MCF 10A (cell line): ENCODE measurements at regions not wholly inside any gene's neighbourhood (a gene's known extent, or its start where the extent isn't known, plus 50 kb on each side); places are given as distances from the start of the nearest gene placed in this dataset.

ENCODE experiments used
- BruUV-seq: library from RNA; stranded (reverse); fragments of 400-500 nt; replicated peaks from 2 replicates; lab custom pipeline; 2021; lab: Mats Ljungman, UMichigan
- CTCF ChIA-PET: fragments of 300-600 bp; sonication (Branson Sonifier 250); formaldehyde crosslinking; extraction: SDS; loops from one replicate; lab custom pipeline; 2021; ENCODE audit warnings: antibody characterized with exemption, inconsistent platforms; lab: Yijun Ruan, JAX
- POLR2A ChIA-PET: fragments of 300-600, 350-650 bp; sonication (Branson Sonifier 250); formaldehyde crosslinking; extraction: SDS; loops from one replicate; lab custom pipeline; 2020; ENCODE audit warnings: antibody characterized with exemption, inconsistent platforms; lab: Yijun Ruan, JAX
- DNase-seq: peaks from one replicate; pipeline ENCODE4 v3.0.0-alpha.2; 2018; ENCODE audit not compliant: unreplicated experiment
- H3K27ac Mint-ChIP-seq: one replicate; pipeline ENCODE4 v1.8.0; 2022; ENCODE audit warnings: mild to moderate bottlenecking, low read depth, mixed read lengths; ENCODE audit not compliant: unreplicated experiment
- H3K27me3 Mint-ChIP-seq: one replicate; pipeline ENCODE4 v1.8.0; 2022; ENCODE audit warnings: mixed read lengths; ENCODE audit not compliant: insufficient read depth, unreplicated experiment
- H3K36me3 Mint-ChIP-seq: one replicate; pipeline ENCODE4 v1.8.0; 2022; ENCODE audit warnings: mild to moderate bottlenecking, moderate library complexity, mixed read lengths; ENCODE audit not compliant: insufficient read depth, unreplicated experiment
- H3K4me1 Mint-ChIP-seq: one replicate; pipeline ENCODE4 v1.8.0; 2022; ENCODE audit warnings: mixed read lengths; ENCODE audit not compliant: insufficient read depth, unreplicated experiment
- H3K4me3 Mint-ChIP-seq: one replicate; pipeline ENCODE4 v1.8.0; 2022; ENCODE audit warnings: mild to moderate bottlenecking, moderate library complexity, mixed read lengths; ENCODE audit not compliant: unreplicated experiment
- H3K9me3 Mint-ChIP-seq: one replicate; pipeline ENCODE4 v1.8.0; 2022; ENCODE audit warnings: mixed read lengths; ENCODE audit not compliant: unreplicated experiment
- CTCF ChIP-seq: fragments of 200-600 bp; IDR thresholded peaks from one replicate; pipeline ENCODE4 v1.8.0; 2022; ENCODE audit warnings: antibody characterized with exemption, mild to moderate bottlenecking; ENCODE audit not compliant: unreplicated experiment
- intact Hi-C: fragments of 100-400 bp; cut with micrococcal nuclease; formaldehyde crosslinking; loops from 2 replicates; pipeline ENCODE4 v1.14.1; 2022

- TF ChIP-seq CTCF, result no peak
- Mint-ChIP-seq H3K9me3 (peaks cover 25% of the 10 kb centered on the region), H3K27ac (no peak overlapping the region), H3K4me3 (no peak overlapping the region), H3K4me1 (no peaks in the 10 kb centered on the region), H3K36me3 (no peaks in the 10 kb centered on the region), H3K27me3 (no peaks in the 10 kb centered on the region)
- POLR2A ChIA-PET, result interaction anchor here (0.7 kb wide), 1 partner anchor 65 kb away, joined by 3 read pairs; no protein-coding TSS in a partner anchor
- CTCF ChIA-PET, result no interaction called here
- DNase-seq, result no peak
- no TSS peak for BruUV-seq
- intact Hi-C loops, result no loop called here
Observed at GRCh38 chr15:39014682-39015081, 450.1 kb upstream of the RASGRP1 start.

- no peak for DNase-seq
- POLR2A ChIA-PET, result no interaction called here
- intact Hi-C loops, result no loop called here
- TF ChIP-seq CTCF, result no peak
- CTCF ChIA-PET, result no interaction called here
- no peaks in the 10 kb centered on the region for H3K27me3 Mint-ChIP-seq
- no peak overlapping the region for H3K27ac Mint-ChIP-seq
- no peak overlapping the region for H3K4me3 Mint-ChIP-seq
- no TSS peak for BruUV-seq
- no peaks in the 10 kb centered on the region for H3K4me1 Mint-ChIP-seq
- peaks cover 5% of the 10 kb centered on the region for H3K9me3 Mint-ChIP-seq
- no peaks in the 10 kb centered on the region for H3K36me3 Mint-ChIP-seq
Observed at GRCh38 chr15:39016706-39017105, 452.1 kb upstream of the RASGRP1 start.

- H3K36me3 Mint-ChIP-seq, result no peaks in the 10 kb centered on the region
- H3K4me3 Mint-ChIP-seq, result no peak overlapping the region
- no TSS peak for BruUV-seq
- DNase-seq, result no peak
- ChIA-PET CTCF (interaction anchor here (1.6 kb wide), 1 partner anchor 59 kb away, joined by 6 read pairs; no protein-coding TSS in a partner anchor), POLR2A (interaction anchor here (1.2 kb wide), 1 partner anchor 10 kb away, joined by 3 read pairs; no protein-coding TSS in a partner anchor)
- H3K27me3 Mint-ChIP-seq, result no peaks in the 10 kb centered on the region
- intact Hi-C loops, result no loop called here
- no peak overlapping the region for H3K27ac Mint-ChIP-seq
- no peaks in the 10 kb centered on the region for H3K9me3 Mint-ChIP-seq
- TF ChIP-seq CTCF, result no peak
- no peaks in the 10 kb centered on the region for H3K4me1 Mint-ChIP-seq
Observed at GRCh38 chr15:39018966-39019365, 454.4 kb upstream of the RASGRP1 start.

- intact Hi-C loops, result no loop called here
- no peak for TF ChIP-seq CTCF
- Mint-ChIP-seq H3K27ac (no peak overlapping the region), H3K9me3 (no peaks in the 10 kb centered on the region), H3K4me1 (no peaks in the 10 kb centered on the region), H3K36me3 (no peaks in the 10 kb centered on the region), H3K27me3 (no peaks in the 10 kb centered on the region), H3K4me3 (no peak overlapping the region)
- BruUV-seq, result no TSS peak
- POLR2A ChIA-PET, result no interaction called here
- no peak for DNase-seq
- CTCF ChIA-PET, result no interaction called here
Observed at GRCh38 chr15:39021341-39021740, 456.7 kb upstream of the RASGRP1 start.
